M059J (cell line): ENCODE measurements at regions not wholly inside any gene's neighbourhood (a gene's known extent, or its start where the extent isn't known, plus 50 kb on each side); places are given as distances from the start of the nearest gene placed in this dataset.
"Not testable (repeated sequence)": the region's sequence is repeated elsewhere in the genome, so short reads cannot be mapped to it uniquely, and the experiment has no call there.

Source experiments
- DNase-seq: peaks from one replicate; pipeline ENCODE4 v3.0.0-alpha.2; 2012; ENCODE audit warnings: low read depth

DNA sequence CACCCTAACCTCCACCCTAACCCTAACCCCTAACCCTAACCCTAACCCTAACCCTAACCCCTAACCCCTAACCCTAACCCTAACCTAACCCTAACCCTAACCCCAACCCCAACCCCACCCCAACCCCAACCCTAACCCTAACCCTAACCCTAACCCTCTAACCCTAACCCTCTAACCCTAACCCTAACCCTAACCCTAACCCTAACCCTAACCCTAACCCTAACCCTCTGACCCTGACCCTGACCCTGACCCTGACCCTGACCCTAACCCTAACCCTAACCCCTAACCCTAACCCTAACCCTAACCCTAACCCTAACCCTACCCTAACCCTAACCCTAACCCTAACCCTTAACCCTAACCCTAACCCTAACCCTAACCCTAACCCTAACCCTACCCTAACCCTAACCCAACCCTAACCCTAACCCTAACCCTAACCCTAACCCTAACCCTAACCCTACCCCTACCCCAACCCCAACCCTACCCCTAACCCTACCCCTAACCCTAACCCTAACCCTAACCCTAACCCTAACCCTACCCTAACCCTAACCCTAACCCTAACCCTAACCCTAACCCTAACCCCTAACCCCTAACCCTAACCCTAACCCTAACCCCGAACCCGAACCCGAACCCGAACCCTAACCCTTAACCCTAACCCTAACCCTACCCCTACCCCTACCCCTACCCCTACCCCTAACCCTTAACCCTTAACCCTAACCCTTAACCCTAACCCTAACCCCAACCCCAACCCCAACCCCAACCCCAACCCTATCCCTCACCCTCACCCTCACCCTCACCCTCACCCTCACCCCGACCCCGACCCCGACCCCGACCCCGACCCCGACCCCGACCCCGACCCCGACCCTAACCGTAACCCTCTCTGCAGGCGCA lies 186.2 kb upstream of the CHL1 start:
- peak; percentile 1 for DNase-seq

- DNase-seq = no peak
These were observed 184.8 kb upstream of the CHL1 start for GRCh38 chr3:11734-12133.

DNA sequence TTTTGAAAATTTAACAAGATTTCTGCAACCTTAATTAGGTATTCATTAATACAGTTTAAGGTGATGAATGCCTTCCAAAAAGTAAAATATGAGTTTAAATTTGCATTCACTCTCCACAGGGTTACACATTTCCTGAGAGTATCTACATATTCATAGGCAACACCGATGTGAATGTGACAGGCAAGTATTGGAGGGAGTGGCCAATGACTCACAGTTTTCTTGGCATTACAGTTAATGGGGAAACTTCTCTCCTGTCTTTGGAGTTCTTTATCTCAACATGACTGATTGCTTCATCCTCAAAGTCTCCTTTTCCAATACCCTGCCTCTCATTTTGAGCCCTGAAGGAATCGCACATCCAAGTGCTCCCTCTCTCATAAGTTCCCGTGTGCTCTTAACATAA lies 181.9 kb upstream of the CHL1 start:
- peak; percentile 0 for DNase-seq

DNA sequence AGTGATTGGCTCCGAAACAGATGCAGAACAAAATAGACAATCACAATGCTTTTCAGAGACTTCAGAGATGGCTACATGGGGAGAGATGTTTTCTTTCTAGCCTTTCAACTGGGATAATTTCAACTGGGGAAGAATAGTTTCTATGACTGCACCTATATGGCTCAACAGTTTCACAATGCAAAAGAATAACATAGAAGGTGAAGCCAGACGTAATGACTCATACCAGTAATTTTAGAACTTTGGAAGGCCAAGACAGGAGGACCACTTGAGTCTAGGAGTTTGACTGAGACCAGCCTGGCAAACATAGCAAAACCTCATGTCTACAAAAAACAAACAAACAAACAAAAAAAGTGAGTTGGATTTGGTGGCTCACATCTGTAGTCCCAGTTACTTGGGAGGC lies 180.2 kb upstream of the CHL1 start:
- no peak for DNase-seq

DNA sequence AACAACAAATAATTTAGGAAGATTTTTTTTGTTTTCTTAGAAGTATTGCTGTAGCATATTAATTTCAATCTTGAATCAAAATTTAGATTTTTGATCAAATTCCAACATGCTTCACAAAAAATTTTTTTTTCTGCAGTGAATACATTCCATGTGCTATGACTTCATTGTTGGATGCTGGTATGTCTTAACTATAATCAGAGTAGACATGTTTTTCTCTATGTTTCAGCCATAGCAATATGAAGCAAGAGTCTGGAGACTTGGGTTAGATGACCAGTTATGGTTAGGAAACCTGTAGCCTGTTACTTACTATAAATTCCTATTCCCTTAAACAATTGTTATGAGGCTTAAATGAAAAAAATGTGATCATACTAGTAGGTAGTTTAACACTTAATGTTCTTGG lies 176.1 kb upstream of the CHL1 start:
- no peak for DNase-seq

DNA sequence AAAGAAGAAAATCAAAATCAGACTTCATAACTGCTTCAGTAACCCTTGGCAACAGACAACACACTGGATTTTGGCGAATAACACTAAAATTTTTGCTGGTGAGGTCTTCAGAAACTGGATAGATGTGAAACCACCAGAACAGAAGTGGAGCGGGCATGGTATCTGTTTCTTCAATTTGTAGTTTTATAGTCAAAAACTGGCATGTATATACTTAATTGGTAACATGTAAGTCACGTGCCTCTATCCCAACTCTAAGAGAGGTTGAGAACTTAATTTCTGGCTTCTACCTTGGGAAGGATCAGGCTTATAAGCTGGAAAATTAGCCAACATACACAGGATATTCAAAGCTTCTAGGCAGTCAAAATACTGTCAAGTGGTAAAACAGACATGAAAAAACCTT lies 172.6 kb upstream of the CHL1 start:
- DNase-seq = no peak

GRCh38 chr3:25056-25455 lies 171.5 kb upstream of the CHL1 start:
- no peak for DNase-seq

DNA sequence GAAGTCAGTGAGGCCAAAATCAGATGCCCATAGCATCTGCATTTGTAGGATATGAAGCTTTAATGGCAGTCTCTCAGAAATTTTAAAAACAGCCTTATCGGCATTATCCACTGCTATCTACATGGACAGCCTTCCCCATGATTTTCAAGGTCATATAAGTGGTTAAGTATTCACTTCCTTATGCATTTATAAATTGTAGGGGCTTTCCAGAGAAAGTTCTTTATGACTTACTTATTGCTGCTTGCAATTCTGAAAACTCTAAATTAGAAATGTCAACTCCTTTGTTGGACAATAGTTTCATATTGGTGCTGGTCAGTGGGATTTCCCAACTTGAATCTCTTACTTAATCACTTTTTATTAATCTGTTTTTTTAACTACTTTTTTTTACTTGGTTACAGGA lies 160.6 kb upstream of the CHL1 start:
- DNase-seq = not testable (repeated sequence)

- not testable (repeated sequence) for DNase-seq
These were observed 153.5 kb upstream of the CHL1 start for GRCh38 chr3:42871-43744.

- DNase-seq = no peak
These were observed 152.4 kb upstream of the CHL1 start for GRCh38 chr3:44028-44676.

DNA sequence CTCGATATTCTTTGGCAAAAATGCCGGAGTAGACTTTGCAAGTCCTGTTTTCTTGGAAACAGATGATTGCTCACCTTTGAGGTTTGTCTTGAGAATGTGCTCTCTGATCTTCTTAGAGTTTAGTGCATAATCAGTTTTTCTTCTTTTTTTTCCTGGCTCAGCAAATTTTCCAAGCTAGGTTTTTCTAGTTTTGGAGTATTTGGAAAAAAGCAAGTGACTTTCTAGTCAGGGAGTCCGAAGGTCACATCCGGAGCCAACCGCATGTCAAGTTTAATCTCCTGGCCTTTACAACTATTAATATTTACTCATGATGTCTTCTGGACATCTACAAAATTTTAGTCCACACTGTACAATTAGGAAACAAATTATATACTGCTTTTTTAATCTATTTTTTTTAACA lies 151.6 kb upstream of the CHL1 start:
- DNase-seq = not testable (repeated sequence)

GRCh38 chr3:46576-46975 lies 150.0 kb upstream of the CHL1 start:
- no peak for DNase-seq

DNA sequence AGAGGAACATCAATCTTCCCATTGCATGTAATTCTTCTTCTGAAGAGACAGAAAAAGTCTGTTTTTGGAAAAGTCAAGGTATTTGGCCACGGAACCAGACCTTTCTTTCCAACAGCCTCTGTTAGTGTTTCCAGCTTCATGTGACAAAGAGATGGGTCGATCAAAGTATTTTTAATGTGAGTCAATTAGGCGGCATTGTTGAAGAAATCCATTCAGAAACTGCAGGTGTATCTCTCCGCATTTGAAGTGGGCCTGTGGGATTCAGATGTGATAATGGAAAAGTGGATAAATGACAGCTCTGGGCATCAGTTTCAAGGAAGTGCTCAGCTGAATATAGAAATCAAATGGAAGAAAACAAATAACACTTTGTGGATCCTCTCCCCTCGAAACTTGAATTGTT lies 143.1 kb upstream of the CHL1 start:
- DNase-seq = not testable (repeated sequence)

- no peak for DNase-seq
These were observed 142.3 kb upstream of the CHL1 start for GRCh38 chr3:54240-54639.

GRCh38 chr3:56672-57071 lies 139.9 kb upstream of the CHL1 start:
- no peak for DNase-seq

- no peak for DNase-seq
These were observed 136.7 kb upstream of the CHL1 start for GRCh38 chr3:59854-60253.

DNA sequence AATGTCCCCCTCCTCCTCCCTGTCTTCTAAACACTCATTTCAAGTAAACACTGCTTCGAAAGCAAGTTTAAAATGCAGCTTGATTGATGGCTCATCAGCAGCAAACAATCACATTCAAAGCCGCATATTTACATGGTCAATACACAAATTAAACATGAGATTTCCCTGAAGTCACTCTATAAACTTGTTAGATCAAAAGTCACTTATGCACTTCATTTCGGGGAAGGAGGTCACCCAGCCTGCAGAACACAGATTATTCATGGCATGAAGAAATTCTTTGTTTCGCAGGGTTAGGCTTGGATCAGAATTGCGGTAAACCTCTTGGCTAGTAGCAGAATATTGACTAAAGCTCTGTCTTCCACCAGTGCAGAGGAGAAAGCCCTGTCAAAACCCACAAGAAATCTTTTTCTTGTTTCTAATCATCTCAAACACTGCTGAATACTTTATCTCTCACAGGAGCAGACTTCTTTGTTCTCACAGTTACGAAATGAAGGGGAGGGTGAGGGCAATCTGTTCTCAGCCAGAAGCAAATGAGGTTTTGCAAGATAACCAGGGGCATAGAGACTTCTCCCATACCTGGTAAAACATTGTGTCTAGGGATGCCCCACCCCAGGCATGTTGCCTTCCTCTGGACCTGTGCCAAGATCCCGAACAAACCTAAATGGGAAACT lies 133.3 kb upstream of the CHL1 start:
- DNase-seq = no peak

GRCh38 chr3:69690-70089 lies 126.9 kb upstream of the CHL1 start:
- no peak for DNase-seq

GRCh38 chr3:72776-73175 lies 123.8 kb upstream of the CHL1 start:
- DNase-seq = no peak

- DNase-seq = no peak
These were observed 123.3 kb upstream of the CHL1 start for GRCh38 chr3:73271-73670.

DNA sequence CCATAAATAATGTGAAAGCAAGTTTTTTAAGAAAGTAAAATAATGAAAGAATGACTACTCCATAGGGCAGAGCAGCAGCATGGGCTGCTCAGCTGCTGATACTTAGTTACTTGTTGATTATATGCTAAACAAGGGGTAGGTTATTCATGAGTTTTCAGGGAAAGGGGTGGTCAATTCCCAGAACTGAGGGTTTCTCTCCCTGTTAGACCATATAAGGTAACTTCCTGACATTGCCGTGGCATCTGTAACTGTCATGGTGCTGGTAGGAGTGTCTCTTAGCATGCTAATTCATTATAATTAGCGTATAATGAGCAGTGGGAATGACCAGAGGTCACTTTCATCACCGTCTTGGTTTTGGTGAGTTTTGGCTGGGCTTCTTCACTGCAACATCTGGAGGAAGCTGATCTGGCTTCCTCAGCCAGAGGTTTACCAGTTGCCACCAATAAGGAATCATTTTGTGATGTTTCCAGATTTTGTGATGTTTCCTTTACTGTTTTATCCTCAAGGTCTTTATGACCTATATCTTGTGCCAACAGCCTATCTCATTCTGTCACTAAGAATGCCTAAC lies 121.8 kb upstream of the CHL1 start:
- DNase-seq = no peak

DNA sequence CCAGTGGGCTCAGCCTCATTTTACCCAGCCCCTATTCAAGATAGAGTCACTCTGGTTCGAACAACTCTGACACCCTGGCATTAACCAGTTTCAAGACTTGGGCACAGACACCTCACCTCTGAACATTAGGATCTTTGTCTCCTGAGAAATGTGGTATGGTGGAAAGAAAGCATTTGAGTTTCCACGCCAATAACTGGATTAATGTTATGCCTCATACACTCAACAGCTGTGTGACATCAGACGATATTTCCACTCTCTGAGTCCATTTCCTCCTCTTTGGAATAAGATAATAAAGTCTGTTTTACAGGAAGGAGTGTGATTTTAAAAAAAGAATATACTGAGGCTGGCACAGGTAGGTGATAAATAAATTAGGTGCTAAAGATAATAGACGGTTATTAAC lies 121.3 kb upstream of the CHL1 start:
- DNase-seq = no peak
